PC-3 (cell line): ENCODE measurements at regions not wholly inside any gene's neighbourhood (a gene's known extent, or its start where the extent isn't known, plus 50 kb on each side); places are given as distances from the start of the nearest gene placed in this dataset.

ENCODE experiments used
- EZH2 ChIP-seq: fragments of 300-600 bp; sonication (generic); IDR thresholded peaks from one replicate; pipeline ENCODE4 v1.6.1; 2017; ENCODE audit warnings: antibody characterized with exemption, mild to moderate bottlenecking, low read length; ENCODE audit not compliant: unreplicated experiment
- EZH2phosphoT487 ChIP-seq: fragments of 300-600 bp; sonication (generic); IDR thresholded peaks from 2 replicates; pipeline ENCODE4 v1.6.1; 2018; ENCODE audit warnings: mild to moderate bottlenecking, antibody characterized with exemption, low read length, borderline replicate concordance
- TF ChIP-seq, protein P1 (sequence below): fragments of 300-600 bp; sonication (generic); conservative IDR thresholded peaks from 2 replicates; pipeline ENCODE4 v1.5.1; 2017; ENCODE audit warnings: antibody characterized with exemption, low read depth, mild to moderate bottlenecking, low read length

DNA sequence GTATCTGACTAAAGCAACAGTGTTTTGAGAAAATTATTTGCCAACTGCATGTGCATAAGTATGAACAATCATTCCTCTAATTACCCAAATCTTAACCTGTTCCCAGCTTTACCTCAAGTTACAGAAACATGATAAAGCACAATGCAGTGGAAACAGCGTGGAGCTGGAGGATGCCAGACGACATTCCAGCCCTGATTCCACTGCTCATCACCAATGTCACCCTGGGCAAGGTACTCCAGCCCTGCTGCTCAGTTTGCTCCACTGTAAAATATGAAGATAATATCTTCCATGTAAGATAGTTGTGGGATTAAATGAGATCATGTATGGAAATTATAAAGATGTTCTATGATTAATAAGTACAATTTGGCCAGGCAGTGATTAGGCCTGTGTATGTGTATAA is 50.4 kb upstream of the ODAD2 start:
- TF ChIP-seq, protein P1, sequence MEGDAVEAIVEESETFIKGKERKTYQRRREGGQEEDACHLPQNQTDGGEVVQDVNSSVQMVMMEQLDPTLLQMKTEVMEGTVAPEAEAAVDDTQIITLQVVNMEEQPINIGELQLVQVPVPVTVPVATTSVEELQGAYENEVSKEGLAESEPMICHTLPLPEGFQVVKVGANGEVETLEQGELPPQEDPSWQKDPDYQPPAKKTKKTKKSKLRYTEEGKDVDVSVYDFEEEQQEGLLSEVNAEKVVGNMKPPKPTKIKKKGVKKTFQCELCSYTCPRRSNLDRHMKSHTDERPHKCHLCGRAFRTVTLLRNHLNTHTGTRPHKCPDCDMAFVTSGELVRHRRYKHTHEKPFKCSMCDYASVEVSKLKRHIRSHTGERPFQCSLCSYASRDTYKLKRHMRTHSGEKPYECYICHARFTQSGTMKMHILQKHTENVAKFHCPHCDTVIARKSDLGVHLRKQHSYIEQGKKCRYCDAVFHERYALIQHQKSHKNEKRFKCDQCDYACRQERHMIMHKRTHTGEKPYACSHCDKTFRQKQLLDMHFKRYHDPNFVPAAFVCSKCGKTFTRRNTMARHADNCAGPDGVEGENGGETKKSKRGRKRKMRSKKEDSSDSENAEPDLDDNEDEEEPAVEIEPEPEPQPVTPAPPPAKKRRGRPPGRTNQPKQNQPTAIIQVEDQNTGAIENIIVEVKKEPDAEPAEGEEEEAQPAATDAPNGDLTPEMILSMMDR = no peak
- TF ChIP-seq EZH2 (no peak), EZH2phosphoT487 (no peak)
